Fibroblast of lung (primary cell): ENCODE measurements at regions not wholly inside any gene's neighbourhood (a gene's known extent, or its start where the extent isn't known, plus 50 kb on each side); places are given as distances from the start of the nearest gene placed in this dataset.

Source experiments
- DNase-seq, 2 donors: peaks; one replicate each; pipeline versions ENCODE4 v3.0.0 to v3.0.0-alpha.2; 2010; ENCODE audit warnings: low read depth in 2 of 2
- H2AFZ ChIP-seq: 2 replicates; pipeline ENCODE4 v1.5.1; 2012; ENCODE audit warnings: low read length, control low read depth, inconsistent platforms
- H3K27ac ChIP-seq: 2 replicates; pipeline ENCODE4 v1.5.1; 2011; ENCODE audit warnings: low read length, control low read depth; ENCODE audit not compliant: insufficient read depth
- H3K27me3 ChIP-seq: 2 replicates; pipeline ENCODE4 v1.5.1; 2011; ENCODE audit warnings: mild to moderate bottlenecking, low read length; ENCODE audit not compliant: control insufficient read depth, insufficient read depth
- H3K36me3 ChIP-seq: 2 replicates; pipeline ENCODE4 v1.5.1; 2011; ENCODE audit warnings: low read length; ENCODE audit not compliant: control insufficient read depth, insufficient read depth
- H3K4me1 ChIP-seq: 2 replicates; pipeline ENCODE4 v1.5.1; 2011; ENCODE audit warnings: low read length; ENCODE audit not compliant: control insufficient read depth, insufficient read depth; ENCODE audit errors: extremely low read depth
- H3K4me2 ChIP-seq: 2 replicates; pipeline ENCODE4 v1.5.1; 2011; ENCODE audit warnings: low read length, control low read depth; ENCODE audit not compliant: insufficient read depth; ENCODE audit errors: extremely low read depth
- H3K4me3 ChIP-seq, 4 experiments: fragments of 200-600 bp in 1 of 4; sonication (generic) in 1 of 4; replicated peaks in 1 of 4; 2 replicates each; pipeline ENCODE4 v1.5.1; 2011 to 2016; ENCODE audit warnings: low read length in 4 of 4, low read depth in 3 of 4, mild to moderate bottlenecking in 3 of 4, control low read depth in 2 of 4, inconsistent platforms in 1 of 4, mixed read lengths in 1 of 4; ENCODE audit not compliant: insufficient read depth in 1 of 4; ENCODE audit errors: control extremely low read depth in 1 of 4
- H3K79me2 ChIP-seq: 2 replicates; pipeline ENCODE4 v1.5.1; 2012; ENCODE audit warnings: mild to moderate bottlenecking, low read length, inconsistent platforms; ENCODE audit not compliant: control insufficient read depth, insufficient read depth
- H3K9ac ChIP-seq: 2 replicates; pipeline ENCODE4 v1.5.1; 2011; ENCODE audit warnings: mild to moderate bottlenecking, low read length, control low read depth; ENCODE audit not compliant: insufficient read depth
- H3K9me3 ChIP-seq: 2 replicates; pipeline ENCODE4 v1.5.1; 2012; ENCODE audit warnings: low read depth, low read length; ENCODE audit not compliant: control insufficient read depth, insufficient read depth
- H4K20me1 ChIP-seq: 2 replicates; pipeline ENCODE4 v1.5.1; 2011; ENCODE audit warnings: low read length; ENCODE audit not compliant: control insufficient read depth, insufficient read depth; ENCODE audit errors: extremely low read depth
- EZH2 ChIP-seq: IDR thresholded peaks from 2 replicates; pipeline ENCODE4 v1.5.1; 2012; ENCODE audit warnings: low read length, control low read depth, mild to moderate bottlenecking; ENCODE audit errors: missing control alignments
- TF ChIP-seq, protein P1 (sequence below), 2 donors: IDR thresholded peaks in 1 of 2; conservative IDR thresholded peaks in 1 of 2; 1 replicate in 1 of 2; 2 replicates in 1 of 2; pipeline ENCODE4 v1.5.1; 2011 to 2012; ENCODE audit warnings: low read length in 2 of 2, control low read depth in 1 of 2, inconsistent platforms in 1 of 2, low read depth in 1 of 2, mild to moderate bottlenecking in 1 of 2

DNA sequence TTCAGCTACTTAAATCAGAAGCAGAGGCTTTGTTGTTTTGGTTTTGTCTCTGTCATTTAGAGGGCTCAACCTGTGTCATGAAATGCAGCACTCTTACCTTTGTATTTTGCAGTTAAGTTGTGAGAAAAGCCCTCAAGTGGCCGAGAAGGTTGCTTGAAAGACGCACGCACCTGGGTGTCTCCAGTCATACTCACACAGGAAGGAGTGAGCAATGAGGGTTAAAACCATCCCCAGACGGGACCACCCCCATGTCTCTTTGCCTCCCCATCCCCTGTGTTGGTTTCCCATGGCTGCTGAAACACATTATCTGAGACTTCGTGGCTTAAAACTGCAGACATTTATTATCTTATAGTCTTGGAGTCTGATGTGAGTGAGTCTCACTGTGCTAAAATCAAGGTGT is 376.1 kb upstream of the CFAP20DC start:
- no peak overlapping the region for H3K4me2 ChIP-seq
- no peak overlapping the region for H3K9ac ChIP-seq
- no peaks in the 10 kb centered on the region for H3K9me3 ChIP-seq
- H3K4me1 ChIP-seq: peaks cover 26% of the 10 kb centered on the region
- H3K27me3 ChIP-seq: no peaks in the 10 kb centered on the region
- peak in 1 of 2 donors; percentile 20 for DNase-seq
- H4K20me1 ChIP-seq: no peaks in the 10 kb centered on the region
- TF ChIP-seq, protein P1, sequence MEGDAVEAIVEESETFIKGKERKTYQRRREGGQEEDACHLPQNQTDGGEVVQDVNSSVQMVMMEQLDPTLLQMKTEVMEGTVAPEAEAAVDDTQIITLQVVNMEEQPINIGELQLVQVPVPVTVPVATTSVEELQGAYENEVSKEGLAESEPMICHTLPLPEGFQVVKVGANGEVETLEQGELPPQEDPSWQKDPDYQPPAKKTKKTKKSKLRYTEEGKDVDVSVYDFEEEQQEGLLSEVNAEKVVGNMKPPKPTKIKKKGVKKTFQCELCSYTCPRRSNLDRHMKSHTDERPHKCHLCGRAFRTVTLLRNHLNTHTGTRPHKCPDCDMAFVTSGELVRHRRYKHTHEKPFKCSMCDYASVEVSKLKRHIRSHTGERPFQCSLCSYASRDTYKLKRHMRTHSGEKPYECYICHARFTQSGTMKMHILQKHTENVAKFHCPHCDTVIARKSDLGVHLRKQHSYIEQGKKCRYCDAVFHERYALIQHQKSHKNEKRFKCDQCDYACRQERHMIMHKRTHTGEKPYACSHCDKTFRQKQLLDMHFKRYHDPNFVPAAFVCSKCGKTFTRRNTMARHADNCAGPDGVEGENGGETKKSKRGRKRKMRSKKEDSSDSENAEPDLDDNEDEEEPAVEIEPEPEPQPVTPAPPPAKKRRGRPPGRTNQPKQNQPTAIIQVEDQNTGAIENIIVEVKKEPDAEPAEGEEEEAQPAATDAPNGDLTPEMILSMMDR (conservative IDR thresholded peaks at IDR 0.05 in 1 of 2, IDR thresholded peaks at IDR 0.05 in 1 of 2; ENCODE audit: low read depth in 1 of 2, low read length in 2 of 2): no peak
- no peak for TF ChIP-seq EZH2
- no peak overlapping the region for H3K27ac ChIP-seq
- no peak overlapping the region for H3K4me3 ChIP-seq
- H3K79me2 ChIP-seq: no peaks in the 10 kb centered on the region
- no peaks in the 10 kb centered on the region for H3K36me3 ChIP-seq
- H2AFZ ChIP-seq: no peak overlapping the region

DNA sequence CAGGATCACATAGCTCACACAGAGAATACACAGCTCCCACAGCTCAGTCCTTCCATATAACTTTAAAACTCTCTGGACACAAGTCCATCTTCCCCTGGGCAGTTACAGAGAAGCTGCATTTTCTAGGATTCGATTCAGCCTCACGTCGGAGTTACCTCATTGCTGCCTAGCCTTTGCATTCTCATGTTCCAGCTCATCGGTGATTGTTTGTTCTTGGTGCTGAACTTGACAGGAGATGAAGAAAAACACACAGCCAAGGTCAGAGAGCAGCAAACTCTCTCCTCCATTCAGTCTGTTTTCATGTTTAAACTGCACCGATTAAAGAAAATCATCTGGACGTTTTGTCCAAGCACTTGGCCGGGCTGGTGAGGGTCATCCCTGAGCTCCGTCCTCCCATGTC is 375.5 kb upstream of the CFAP20DC start:
- H3K9ac ChIP-seq: no peak overlapping the region
- peaks cover 26% of the 10 kb centered on the region for H3K4me1 ChIP-seq
- H3K4me3 ChIP-seq: no peak overlapping the region
- no peak overlapping the region for H2AFZ ChIP-seq
- no peaks in the 10 kb centered on the region for H3K27me3 ChIP-seq
- H3K79me2 ChIP-seq: no peaks in the 10 kb centered on the region
- peak overlapping the region; percentile 62 for H3K27ac ChIP-seq
- H3K9me3 ChIP-seq: no peaks in the 10 kb centered on the region
- peak; percentile 92 to 93 for DNase-seq
- no peaks in the 10 kb centered on the region for H3K36me3 ChIP-seq
- no peaks in the 10 kb centered on the region for H4K20me1 ChIP-seq
- peak overlapping the region; percentile 21 for H3K4me2 ChIP-seq
- TF ChIP-seq, protein P1 (conservative IDR thresholded peaks at IDR 0.05 in 1 of 2, IDR thresholded peaks at IDR 0.05 in 1 of 2; ENCODE audit: low read depth in 1 of 2, low read length in 2 of 2): no peak
- TF ChIP-seq EZH2: no peak

DNA sequence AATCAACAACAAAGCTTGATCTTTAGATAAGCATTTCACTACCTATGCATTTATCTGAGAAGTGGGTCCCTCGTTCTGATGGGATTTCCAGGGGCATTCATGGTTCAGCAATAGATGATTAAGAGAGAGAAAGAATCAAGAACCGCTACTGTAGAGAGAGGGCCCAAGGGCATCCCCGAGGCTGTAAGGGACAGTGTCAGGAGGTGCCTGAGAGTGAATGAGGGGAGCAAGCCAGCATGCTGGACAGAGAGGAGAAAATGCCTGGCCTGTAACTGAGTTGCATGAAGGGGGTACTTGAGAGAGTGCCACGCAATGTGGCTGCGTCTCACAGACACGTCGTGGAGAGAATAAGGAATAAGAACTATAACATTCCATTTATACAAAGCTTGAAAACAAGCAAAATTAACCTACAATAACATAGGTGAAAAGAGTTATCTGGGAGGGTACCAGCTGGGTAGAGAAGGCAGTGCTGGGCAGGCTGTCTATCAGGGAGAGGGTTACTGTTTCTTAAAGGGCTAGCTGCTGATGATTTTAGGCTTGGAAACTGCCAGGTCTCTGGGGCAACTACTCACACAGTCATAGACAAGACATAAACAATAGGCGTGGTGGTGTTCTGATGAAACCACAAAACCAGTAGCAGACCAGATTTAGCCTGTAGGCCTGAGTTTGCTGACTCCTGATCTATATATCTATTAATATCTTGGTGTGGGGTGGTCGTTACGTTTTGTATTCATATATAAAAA is 374.6 kb upstream of the CFAP20DC start:
- Histone ChIP-seq H3K9ac (no peak overlapping the region), H3K9me3 (no peaks in the 10 kb centered on the region), H3K79me2 (no peaks in the 10 kb centered on the region), H3K27ac (peak overlapping the region; percentile 11), H3K4me3 (no peak overlapping the region), H3K4me1 (peaks cover 26% of the 10 kb centered on the region), H2AFZ (no peak overlapping the region), H3K36me3 (no peaks in the 10 kb centered on the region), H3K4me2 (no peak overlapping the region), H4K20me1 (no peaks in the 10 kb centered on the region), H3K27me3 (no peaks in the 10 kb centered on the region)
- DNase-seq: peak; percentile 90 to 92
- no peak for TF ChIP-seq EZH2
- TF ChIP-seq, protein P1 (conservative IDR thresholded peaks at IDR 0.05 in 1 of 2, IDR thresholded peaks at IDR 0.05 in 1 of 2; ENCODE audit: low read depth in 1 of 2, low read length in 2 of 2): no peak
